Lower leg skin (tissue), 3 donors: ENCODE measurements at regions not wholly inside any gene's neighbourhood (a gene's known extent, or its start where the extent isn't known, plus 50 kb on each side); places are given as distances from the start of the nearest gene placed in this dataset.

ENCODE experiments used
- CTCF ChIP-seq, 3 donors: fragments of 450-650 bp; IDR thresholded peaks; one replicate each; pipeline ENCODE4 v1.5.1; 2016; ENCODE audit warnings: antibody characterized with exemption in 3 of 3, mild to moderate bottlenecking in 3 of 3, moderate library complexity in 2 of 3
- POLR2A ChIP-seq, 2 donors: fragments of 450-650 bp; IDR thresholded peaks; one replicate each; pipeline ENCODE4 v1.6.1; 2016 to 2017; ENCODE audit warnings: antibody characterized with exemption in 2 of 2, mild to moderate bottlenecking in 1 of 2, moderate library complexity in 1 of 2

- TF ChIP-seq CTCF (IDR thresholded peaks at IDR 0.05) (no peak), POLR2A (IDR thresholded peaks at IDR 0.05) (no peak)
These were observed 819.6 kb upstream of the EPHA5 start for GRCh38 chr4:66489783-66490452.
